ENCODE measurements at regions not wholly inside any gene's neighbourhood (a gene's known extent, or its start where the extent isn't known, plus 50 kb on each side); places are given as distances from the start of the nearest gene placed in this dataset.

DNA sequence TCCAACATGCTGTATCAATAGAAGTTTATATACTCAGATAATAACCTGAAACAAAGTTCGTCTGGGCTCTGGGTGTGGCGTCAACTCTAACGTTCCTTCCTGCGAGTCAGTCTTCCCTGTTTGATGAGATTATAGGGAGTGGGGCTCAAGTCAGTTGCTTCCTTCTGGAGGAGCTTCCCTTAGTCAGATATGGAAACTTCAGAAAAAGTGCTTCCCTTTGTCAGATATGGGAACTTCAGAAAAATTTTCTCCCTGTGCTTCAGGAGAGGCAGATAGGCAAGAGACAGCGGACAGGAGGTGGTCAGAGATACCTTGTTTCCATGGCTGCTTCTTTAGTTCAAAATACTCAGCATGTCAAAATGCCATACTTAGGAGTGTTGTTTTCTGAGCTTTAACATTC, 51.1 kb upstream of the PRDX6 start:
- TF ChIP-seq, protein P1, sequence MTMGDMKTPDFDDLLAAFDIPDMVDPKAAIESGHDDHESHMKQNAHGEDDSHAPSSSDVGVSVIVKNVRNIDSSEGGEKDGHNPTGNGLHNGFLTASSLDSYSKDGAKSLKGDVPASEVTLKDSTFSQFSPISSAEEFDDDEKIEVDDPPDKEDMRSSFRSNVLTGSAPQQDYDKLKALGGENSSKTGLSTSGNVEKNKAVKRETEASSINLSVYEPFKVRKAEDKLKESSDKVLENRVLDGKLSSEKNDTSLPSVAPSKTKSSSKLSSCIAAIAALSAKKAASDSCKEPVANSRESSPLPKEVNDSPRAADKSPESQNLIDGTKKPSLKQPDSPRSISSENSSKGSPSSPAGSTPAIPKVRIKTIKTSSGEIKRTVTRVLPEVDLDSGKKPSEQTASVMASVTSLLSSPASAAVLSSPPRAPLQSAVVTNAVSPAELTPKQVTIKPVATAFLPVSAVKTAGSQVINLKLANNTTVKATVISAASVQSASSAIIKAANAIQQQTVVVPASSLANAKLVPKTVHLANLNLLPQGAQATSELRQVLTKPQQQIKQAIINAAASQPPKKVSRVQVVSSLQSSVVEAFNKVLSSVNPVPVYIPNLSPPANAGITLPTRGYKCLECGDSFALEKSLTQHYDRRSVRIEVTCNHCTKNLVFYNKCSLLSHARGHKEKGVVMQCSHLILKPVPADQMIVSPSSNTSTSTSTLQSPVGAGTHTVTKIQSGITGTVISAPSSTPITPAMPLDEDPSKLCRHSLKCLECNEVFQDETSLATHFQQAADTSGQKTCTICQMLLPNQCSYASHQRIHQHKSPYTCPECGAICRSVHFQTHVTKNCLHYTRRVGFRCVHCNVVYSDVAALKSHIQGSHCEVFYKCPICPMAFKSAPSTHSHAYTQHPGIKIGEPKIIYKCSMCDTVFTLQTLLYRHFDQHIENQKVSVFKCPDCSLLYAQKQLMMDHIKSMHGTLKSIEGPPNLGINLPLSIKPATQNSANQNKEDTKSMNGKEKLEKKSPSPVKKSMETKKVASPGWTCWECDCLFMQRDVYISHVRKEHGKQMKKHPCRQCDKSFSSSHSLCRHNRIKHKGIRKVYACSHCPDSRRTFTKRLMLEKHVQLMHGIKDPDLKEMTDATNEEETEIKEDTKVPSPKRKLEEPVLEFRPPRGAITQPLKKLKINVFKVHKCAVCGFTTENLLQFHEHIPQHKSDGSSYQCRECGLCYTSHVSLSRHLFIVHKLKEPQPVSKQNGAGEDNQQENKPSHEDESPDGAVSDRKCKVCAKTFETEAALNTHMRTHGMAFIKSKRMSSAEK (CRISPR knock-in tag; IDR thresholded peaks at IDR 0.05; ENCODE audit: borderline replicate concordance), result no peak
- TF ChIP-seq ELF4 (CRISPR knock-in tag; IDR thresholded peaks at IDR 0.05; ENCODE audit: low read depth) (no peak), ZBTB21 (CRISPR knock-in tag; IDR thresholded peaks at IDR 0.05; ENCODE audit: borderline replicate concordance) (no peak)
- TF ChIP-seq, protein P2, sequence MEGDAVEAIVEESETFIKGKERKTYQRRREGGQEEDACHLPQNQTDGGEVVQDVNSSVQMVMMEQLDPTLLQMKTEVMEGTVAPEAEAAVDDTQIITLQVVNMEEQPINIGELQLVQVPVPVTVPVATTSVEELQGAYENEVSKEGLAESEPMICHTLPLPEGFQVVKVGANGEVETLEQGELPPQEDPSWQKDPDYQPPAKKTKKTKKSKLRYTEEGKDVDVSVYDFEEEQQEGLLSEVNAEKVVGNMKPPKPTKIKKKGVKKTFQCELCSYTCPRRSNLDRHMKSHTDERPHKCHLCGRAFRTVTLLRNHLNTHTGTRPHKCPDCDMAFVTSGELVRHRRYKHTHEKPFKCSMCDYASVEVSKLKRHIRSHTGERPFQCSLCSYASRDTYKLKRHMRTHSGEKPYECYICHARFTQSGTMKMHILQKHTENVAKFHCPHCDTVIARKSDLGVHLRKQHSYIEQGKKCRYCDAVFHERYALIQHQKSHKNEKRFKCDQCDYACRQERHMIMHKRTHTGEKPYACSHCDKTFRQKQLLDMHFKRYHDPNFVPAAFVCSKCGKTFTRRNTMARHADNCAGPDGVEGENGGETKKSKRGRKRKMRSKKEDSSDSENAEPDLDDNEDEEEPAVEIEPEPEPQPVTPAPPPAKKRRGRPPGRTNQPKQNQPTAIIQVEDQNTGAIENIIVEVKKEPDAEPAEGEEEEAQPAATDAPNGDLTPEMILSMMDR (IDR thresholded peaks at IDR 0.05), result no peak
- TF ChIP-seq, protein P3, sequence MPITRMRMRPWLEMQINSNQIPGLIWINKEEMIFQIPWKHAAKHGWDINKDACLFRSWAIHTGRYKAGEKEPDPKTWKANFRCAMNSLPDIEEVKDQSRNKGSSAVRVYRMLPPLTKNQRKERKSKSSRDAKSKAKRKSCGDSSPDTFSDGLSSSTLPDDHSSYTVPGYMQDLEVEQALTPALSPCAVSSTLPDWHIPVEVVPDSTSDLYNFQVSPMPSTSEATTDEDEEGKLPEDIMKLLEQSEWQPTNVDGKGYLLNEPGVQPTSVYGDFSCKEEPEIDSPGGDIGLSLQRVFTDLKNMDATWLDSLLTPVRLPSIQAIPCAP (CRISPR knock-in tag; IDR thresholded peaks at IDR 0.05), result no peak
- TF ChIP-seq, protein P4, sequence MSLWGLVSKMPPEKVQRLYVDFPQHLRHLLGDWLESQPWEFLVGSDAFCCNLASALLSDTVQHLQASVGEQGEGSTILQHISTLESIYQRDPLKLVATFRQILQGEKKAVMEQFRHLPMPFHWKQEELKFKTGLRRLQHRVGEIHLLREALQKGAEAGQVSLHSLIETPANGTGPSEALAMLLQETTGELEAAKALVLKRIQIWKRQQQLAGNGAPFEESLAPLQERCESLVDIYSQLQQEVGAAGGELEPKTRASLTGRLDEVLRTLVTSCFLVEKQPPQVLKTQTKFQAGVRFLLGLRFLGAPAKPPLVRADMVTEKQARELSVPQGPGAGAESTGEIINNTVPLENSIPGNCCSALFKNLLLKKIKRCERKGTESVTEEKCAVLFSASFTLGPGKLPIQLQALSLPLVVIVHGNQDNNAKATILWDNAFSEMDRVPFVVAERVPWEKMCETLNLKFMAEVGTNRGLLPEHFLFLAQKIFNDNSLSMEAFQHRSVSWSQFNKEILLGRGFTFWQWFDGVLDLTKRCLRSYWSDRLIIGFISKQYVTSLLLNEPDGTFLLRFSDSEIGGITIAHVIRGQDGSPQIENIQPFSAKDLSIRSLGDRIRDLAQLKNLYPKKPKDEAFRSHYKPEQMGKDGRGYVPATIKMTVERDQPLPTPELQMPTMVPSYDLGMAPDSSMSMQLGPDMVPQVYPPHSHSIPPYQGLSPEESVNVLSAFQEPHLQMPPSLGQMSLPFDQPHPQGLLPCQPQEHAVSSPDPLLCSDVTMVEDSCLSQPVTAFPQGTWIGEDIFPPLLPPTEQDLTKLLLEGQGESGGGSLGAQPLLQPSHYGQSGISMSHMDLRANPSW (CRISPR knock-in tag; conservative IDR thresholded peaks at IDR 0.05; ENCODE audit: low read depth), result no peak
- TF ChIP-seq, protein P5, sequence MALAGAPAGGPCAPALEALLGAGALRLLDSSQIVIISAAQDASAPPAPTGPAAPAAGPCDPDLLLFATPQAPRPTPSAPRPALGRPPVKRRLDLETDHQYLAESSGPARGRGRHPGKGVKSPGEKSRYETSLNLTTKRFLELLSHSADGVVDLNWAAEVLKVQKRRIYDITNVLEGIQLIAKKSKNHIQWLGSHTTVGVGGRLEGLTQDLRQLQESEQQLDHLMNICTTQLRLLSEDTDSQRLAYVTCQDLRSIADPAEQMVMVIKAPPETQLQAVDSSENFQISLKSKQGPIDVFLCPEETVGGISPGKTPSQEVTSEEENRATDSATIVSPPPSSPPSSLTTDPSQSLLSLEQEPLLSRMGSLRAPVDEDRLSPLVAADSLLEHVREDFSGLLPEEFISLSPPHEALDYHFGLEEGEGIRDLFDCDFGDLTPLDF (CRISPR knock-in tag; IDR thresholded peaks at IDR 0.05), result no peak
- H3K4me1 Mint-ChIP-seq, result peaks cover 54% of the 10 kb centered on the region
- ATAC-seq, result no peak
- H3K36me3 Mint-ChIP-seq, result peaks cover 9% of the 10 kb centered on the region; the same call in 1 of the 2 replicates
- no peak overlapping the region for H3K4me3 Mint-ChIP-seq
- POLR2A ChIA-PET, result no interaction called here
- DNase-seq (ENCODE audit: low spot score), result no peak
- H3K9me3 Mint-ChIP-seq, result no peaks in the 10 kb centered on the region
- no peak overlapping the region for H3K27ac Mint-ChIP-seq
- CTCF ChIA-PET, result no interaction called here
- no peaks in the 10 kb centered on the region for H3K27me3 Mint-ChIP-seq (ENCODE audit: low read depth)

DNA sequence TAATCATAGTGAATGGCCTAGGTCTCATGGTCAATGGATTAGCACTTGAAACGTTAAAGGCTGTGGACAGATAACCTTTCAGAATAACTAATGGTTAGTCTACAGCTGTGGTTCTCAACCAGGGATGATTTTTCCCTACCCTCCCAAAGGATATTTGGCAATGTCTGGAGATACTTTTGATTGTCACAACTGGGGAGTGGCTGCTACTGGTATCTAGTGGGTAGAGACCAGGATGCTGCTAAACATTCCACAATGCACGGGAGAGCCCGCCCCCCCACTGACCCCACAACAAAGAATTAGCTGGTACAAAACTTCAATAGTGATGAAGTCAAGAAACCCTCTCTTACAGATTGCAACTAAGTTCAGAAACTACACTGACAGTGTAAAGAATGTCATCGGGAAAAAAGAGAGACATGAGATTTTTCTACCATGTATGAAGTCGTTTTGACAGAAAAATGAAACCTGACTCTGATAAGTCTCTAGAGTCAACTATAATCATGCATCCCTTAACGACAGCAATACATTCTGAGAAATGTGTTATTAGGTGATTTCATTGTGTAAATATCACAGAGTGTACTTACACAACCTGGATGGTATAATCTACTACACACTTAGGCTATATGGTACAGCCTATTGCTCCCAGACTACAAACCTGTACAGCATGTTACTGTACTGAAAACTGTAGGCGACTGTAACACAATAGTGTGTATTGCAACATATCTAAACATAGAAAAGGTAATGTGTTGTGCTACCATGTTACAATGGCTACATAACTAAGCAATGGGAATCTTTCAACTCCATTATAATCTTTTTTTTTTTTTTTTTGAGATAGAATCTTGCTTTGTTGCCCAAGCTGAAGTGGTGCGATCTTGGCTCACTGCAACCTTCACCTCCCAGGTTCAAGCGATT, 49.7 kb upstream of the PRDX6 start:
- ATAC-seq, result no peak
- Mint-ChIP-seq H3K36me3 (peaks cover 10% of the 10 kb centered on the region; the same call in 1 of the 2 replicates), H3K9me3 (no peaks in the 10 kb centered on the region), H3K27ac (no peak overlapping the region), H3K4me1 (peaks cover 53% of the 10 kb centered on the region), H3K4me3 (no peak overlapping the region), H3K27me3 (ENCODE audit: low read depth) (no peaks in the 10 kb centered on the region)
- DNase-seq (ENCODE audit: low spot score), result no peak
- POLR2A ChIA-PET, result no interaction called here
- CTCF ChIA-PET, result interaction anchor here (1.0 kb wide), 1 partner anchor 8 kb away, joined by 3 read pairs; no protein-coding TSS in a partner anchor
- TF ChIP-seq NFYB (CRISPR knock-in tag; conservative IDR thresholded peaks at IDR 0.05; ENCODE audit: low read depth) (no peak), NR2C2 (CRISPR knock-in tag; IDR thresholded peaks at IDR 0.05) (no peak), KAT7 (CRISPR knock-in tag; IDR thresholded peaks at IDR 0.05; ENCODE audit: borderline replicate concordance) (no peak), ELF4 (CRISPR knock-in tag; IDR thresholded peaks at IDR 0.05; ENCODE audit: low read depth) (no peak), GTF2I (CRISPR knock-in tag; conservative IDR thresholded peaks at IDR 0.05) (no peak)
- TF ChIP-seq, protein P6, sequence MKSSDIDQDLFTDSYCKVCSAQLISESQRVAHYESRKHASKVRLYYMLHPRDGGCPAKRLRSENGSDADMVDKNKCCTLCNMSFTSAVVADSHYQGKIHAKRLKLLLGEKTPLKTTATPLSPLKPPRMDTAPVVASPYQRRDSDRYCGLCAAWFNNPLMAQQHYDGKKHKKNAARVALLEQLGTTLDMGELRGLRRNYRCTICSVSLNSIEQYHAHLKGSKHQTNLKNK (CRISPR knock-in tag; IDR thresholded peaks at IDR 0.05), result no peak
- TF ChIP-seq, protein P7, sequence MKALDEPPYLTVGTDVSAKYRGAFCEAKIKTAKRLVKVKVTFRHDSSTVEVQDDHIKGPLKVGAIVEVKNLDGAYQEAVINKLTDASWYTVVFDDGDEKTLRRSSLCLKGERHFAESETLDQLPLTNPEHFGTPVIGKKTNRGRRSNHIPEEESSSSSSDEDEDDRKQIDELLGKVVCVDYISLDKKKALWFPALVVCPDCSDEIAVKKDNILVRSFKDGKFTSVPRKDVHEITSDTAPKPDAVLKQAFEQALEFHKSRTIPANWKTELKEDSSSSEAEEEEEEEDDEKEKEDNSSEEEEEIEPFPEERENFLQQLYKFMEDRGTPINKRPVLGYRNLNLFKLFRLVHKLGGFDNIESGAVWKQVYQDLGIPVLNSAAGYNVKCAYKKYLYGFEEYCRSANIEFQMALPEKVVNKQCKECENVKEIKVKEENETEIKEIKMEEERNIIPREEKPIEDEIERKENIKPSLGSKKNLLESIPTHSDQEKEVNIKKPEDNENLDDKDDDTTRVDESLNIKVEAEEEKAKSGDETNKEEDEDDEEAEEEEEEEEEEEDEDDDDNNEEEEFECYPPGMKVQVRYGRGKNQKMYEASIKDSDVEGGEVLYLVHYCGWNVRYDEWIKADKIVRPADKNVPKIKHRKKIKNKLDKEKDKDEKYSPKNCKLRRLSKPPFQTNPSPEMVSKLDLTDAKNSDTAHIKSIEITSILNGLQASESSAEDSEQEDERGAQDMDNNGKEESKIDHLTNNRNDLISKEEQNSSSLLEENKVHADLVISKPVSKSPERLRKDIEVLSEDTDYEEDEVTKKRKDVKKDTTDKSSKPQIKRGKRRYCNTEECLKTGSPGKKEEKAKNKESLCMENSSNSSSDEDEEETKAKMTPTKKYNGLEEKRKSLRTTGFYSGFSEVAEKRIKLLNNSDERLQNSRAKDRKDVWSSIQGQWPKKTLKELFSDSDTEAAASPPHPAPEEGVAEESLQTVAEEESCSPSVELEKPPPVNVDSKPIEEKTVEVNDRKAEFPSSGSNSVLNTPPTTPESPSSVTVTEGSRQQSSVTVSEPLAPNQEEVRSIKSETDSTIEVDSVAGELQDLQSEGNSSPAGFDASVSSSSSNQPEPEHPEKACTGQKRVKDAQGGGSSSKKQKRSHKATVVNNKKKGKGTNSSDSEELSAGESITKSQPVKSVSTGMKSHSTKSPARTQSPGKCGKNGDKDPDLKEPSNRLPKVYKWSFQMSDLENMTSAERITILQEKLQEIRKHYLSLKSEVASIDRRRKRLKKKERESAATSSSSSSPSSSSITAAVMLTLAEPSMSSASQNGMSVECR (CRISPR knock-in tag; IDR thresholded peaks at IDR 0.05; ENCODE audit: borderline replicate concordance), result no peak
- TF ChIP-seq, protein P8, sequence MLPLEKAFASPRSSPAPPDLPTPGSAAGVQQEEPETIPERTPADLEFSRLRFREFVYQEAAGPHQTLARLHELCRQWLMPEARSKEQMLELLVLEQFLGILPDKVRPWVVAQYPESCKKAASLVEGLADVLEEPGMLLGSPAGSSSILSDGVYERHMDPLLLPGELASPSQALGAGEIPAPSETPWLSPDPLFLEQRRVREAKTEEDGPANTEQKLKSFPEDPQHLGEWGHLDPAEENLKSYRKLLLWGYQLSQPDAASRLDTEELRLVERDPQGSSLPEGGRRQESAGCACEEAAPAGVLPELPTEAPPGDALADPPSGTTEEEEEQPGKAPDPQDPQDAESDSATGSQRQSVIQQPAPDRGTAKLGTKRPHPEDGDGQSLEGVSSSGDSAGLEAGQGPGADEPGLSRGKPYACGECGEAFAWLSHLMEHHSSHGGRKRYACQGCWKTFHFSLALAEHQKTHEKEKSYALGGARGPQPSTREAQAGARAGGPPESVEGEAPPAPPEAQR (CRISPR knock-in tag; IDR thresholded peaks at IDR 0.05), result no peak

Data from WTC11 (cell line).